NCI-H446 (cell line): ENCODE measurements at regions not wholly inside any gene's neighbourhood (a gene's known extent, or its start where the extent isn't known, plus 50 kb on each side); places are given as distances from the start of the nearest gene placed in this dataset.
"Not testable (repeated sequence)": the region's sequence is repeated elsewhere in the genome, so short reads cannot be mapped to it uniquely, and the experiment has no call there.

ENCODE experiments used
- DNase-seq, 2 experiments: peaks; one replicate each; lab custom pipeline; 2025; lab: John Stamatoyannopoulos, UW

DNA sequence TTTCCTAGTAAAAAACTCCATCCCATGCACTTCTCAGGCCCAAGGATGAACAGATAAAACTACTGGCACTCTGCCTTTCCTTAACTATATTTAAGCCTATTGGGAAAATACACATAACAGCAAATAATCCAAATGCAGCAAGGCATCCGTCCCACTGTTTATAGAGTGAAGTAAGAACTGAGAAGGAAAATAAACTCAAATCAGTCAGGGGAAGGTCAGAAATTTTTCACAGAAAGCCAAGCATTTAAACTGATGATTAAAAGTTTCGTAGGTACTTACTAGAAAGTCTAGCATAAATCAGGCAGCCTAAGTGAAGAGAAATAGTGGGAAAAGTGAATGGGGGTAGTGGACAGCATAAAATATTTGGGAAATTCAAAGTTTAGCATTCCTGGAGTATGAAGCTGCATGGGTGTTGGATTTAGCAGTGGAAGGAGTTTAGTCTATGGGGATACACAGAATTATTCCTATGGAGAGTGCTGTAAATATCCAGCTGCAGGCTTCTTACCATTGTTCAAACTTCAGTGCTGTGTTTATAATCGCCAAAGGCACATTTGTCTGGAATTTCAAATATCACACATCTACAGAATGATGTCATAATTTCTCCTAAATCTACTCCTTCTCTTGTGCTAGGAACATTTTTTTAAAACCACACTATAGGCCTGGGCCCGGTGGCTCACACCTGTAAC, 1131.0 kb upstream of the GOT2 start:
- DNase-seq, result no peak

- DNase-seq, result no peak
Observed at GRCh38 chr16:59859676-59860402, 1125.7 kb upstream of the GOT2 start.

GRCh38 chr16:59854846-59855439, 1120.8 kb upstream of the GOT2 start:
- DNase-seq, result no peak

- no peak for DNase-seq
Observed at GRCh38 chr16:59849716-59850115, 1115.6 kb upstream of the GOT2 start.

DNA sequence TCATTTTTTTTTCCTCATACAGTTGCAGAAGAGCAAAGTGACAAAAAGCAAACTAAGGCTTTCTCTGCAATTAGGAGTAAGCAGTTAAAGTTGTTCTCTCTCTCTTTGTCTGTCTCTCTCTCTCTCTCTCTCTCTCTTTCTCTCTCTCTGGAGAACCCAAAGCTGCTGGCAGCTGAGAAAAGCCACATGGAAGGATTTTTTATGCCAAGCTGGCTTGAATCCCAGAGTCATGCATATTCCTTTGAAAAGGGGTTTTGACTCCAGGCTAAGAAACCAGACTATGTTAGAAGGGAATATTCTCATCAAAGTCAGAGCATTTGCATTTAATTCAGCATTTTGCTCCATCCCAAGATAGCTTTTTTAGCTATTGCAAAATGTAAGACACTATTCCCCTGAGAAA, 1114.2 kb upstream of the GOT2 start:
- no peak for DNase-seq

- DNase-seq, result no peak
Observed at GRCh38 chr16:59840169-59840568, 1106.1 kb upstream of the GOT2 start.

DNA sequence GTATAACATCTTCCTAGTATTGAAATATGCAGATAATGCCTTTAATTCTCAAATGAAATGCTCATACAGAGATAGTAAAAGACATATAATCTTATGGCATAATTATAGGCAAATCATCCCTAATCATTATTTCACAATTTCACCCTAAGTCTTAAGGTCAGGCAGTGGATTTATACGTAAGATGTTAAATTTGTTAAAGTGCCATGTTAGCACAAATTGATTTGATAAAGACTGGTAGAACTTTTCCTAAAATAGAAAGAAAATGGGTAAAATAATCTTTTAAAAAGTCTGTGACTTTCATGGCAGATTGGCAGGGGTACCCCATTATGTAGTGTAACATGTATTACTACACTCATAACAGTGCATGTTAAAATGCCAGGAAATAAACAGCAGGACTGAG, 1092.7 kb upstream of the GOT2 start:
- DNase-seq, result no peak

DNA sequence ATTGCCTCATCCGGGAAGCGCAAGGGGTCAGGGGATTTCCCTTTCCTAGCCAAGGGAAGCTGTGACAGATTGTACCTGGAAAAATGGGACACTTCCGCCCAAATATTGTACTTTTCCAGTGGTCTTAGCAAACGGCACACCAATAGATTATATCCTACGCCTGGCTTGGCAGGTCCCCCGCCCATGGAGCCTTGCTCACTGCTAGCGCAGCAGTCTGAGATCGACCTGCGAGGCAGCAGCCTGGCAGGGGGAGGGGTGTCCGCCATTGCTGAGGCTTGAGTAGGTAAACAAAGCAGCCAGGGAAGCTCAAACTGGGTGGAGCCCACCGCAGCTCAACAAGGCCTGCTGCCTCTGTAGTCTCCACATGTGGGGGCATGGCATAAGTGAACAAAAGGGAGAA, 1075.4 kb upstream of the GOT2 start:
- not testable (repeated sequence) for DNase-seq

GRCh38 chr16:59783191-59783590, 1049.1 kb upstream of the GOT2 start:
- DNase-seq, result no peak

- DNase-seq, result no peak
Observed at GRCh38 chr16:59773330-59773729, 1039.2 kb upstream of the GOT2 start.

- no peak for DNase-seq
Observed at GRCh38 chr16:59759296-59759695, 1025.2 kb upstream of the GOT2 start.

GRCh38 chr16:59758848-59759247, 1024.7 kb upstream of the GOT2 start:
- DNase-seq, result no peak

DNA sequence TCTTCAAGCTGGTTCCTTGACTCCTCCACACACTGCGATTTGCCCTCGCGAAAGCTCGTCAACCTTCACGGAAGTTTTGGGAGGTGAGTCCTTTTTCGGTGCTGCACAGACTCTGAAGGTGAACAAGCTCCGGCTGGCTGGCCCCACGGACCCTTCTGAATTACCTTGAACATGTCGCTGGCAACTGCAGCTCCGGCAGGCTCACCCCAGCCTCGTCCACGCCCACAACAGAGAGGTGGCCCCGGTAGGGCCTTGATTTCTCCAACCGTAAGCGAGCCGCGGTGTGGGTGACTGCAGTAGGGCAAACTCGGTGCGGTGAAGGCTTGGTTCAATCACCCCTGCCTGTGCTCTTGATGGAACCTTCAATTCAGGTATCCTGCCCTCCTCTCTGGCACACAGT, 1020.7 kb upstream of the GOT2 start:
- no peak for DNase-seq

GRCh38 chr16:59749662-59750336, 1015.7 kb upstream of the GOT2 start:
- no peak for DNase-seq

DNA sequence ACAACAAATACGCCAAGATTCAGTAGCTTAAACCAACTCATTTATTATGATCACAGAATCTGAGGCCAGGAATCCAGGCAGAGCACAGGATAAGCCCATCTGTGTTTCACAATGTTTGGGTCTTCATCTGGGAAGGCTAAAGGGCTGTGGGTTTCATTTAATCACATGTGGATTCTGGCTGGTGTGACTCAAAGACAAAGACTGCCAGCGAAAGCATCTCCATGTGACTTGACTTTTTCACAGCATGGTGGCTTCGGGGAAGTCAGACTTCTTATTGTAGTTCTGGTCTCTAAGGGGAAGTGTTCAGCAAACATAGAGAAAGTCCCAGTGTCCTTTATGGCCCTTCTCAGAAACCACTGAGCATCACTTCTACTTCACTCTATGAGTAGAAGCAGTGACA, 1014.4 kb upstream of the GOT2 start:
- DNase-seq, result no peak

DNA sequence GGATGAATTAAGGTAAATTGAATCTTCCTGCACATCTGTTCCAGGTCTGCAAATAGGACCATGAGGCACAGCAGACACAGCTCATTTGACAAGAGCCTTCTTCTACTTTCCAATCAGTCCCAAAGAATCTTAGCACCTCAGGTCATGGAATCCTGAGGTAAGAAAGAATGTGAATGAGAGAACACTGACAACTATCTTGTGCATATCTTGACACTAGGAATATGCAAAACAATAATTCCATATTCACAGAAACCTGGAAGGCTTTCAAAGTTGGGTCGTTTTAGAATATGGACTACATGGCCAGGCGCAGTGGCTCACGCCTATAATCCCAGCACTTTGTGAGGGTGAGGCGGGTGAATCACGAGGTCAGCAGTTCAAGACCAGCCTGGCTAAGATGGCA, 1009.4 kb upstream of the GOT2 start:
- DNase-seq, result no peak

- no peak for DNase-seq
Observed at GRCh38 chr16:59740858-59741257, 1006.7 kb upstream of the GOT2 start.

- no peak for DNase-seq
Observed at GRCh38 chr16:59737274-59737673, 1003.2 kb upstream of the GOT2 start.

GRCh38 chr16:59733321-59733720, 999.2 kb upstream of the GOT2 start:
- no peak for DNase-seq

GRCh38 chr16:59729613-59730012, 995.5 kb upstream of the GOT2 start:
- DNase-seq, result no peak

DNA sequence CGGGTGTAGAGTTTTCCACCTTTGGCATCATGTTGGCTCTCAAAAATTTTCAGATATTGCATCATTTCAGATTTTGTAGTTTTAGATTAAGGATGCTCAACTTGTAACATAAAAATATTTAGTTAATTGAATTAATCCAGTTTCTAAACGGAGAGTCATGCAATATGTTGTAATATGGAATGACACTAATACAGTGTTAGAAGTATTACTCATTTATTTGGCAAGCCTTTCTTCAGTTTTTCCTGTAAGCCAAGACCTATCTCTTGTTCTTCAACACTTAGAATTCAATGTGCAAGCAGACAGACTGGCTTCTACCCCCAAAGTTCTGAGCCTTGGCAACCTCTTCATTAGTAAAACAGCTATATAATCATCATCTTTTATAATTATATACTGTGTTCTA, 985.0 kb upstream of the GOT2 start:
- DNase-seq, result no peak

DNA sequence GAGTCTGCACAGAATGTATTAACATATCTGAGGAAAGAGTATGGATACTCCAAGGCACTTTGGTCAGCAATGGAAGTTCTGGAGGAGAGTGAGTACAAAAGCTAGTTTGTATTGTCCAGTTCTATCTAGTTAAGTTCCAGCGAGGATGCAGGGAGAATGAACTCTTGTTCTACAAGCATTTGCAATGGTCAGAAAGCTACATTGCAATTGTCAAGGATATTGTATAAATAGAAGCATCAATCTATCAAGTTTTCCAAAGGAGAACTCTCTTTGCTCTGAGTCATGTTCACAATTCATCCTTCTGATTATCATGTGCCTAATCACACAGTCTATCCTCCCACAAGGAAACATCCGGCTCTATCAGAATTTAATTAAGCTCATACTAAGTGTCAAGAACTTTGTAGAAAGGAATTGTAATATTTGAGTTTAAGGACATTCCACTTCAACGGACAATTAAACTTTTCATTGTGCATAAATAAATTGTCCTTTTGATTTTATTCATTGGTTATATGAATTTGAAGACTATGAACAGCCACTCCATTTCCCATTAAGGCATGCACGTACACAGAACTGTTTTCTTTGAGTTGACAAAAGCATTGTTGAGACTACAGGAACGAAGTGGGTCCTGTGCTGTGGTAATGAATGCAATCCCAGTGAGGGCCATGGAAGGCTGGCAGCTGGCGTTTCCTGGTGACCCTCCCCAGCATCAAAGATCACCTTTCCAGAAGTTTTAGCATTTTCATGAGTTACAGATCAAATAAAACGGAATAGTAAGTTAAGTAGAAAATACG, 973.5 kb upstream of the GOT2 start:
- no peak for DNase-seq
